ENCODE measurements at regions not wholly inside any gene's neighbourhood (a gene's known extent, or its start where the extent isn't known, plus 50 kb on each side); places are given as distances from the start of the nearest gene placed in this dataset.
A peak's percentile ranks its signal among the peaks of the same experiment; 100 is the strongest.

DNA sequence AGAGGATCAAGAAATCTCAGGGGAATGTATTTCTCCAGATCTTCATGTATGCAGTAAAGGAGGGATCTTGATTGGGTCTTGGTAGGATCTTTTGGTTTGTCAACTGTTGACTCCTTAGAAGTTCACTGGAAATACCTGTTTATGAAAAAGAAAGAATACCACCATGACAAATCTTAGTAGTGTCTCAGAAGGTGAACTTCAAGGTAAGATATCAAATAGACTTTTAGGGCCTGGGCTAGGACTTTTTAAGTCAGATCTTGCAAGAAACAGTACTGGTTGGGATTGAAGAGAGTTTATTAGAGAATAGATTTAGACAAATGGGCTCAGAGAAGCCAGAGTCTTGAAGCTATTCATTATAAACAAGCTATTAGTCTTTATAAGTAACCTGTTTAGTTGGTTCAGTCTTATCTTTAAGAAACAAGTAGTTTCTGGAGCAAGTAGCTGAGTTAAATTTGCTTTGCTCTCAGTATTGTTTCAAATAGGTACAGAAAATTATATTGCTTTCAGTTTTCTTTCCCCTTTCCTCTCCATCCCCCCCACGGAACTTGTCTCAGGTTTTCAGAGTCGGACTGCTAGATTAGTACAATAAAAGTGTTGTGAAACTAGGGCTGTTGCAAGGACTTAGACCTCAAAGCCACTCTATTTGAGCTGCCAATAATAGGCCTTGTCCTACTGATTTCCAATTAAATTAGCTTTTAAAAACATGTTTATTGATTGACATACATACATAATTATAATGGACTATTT, 529.1 kb upstream of the CITED2 start:
- no peak overlapping the region for H2AFZ ChIP-seq (replicated peaks)
- no peak overlapping the region for H3K4me2 ChIP-seq
- H3F3A ChIP-seq (ENCODE audit: low read depth): no peaks in the 10 kb centered on the region
- no peak overlapping the region for H3K4me3 Mint-ChIP-seq
- H3K9me3 ChIP-seq (ENCODE audit: low read depth): no peaks in the 10 kb centered on the region
- H3K4me3 ChIP-seq: no peak overlapping the region
- no peaks in the 10 kb centered on the region for H3K27me3 ChIP-seq
- H3K36me3 Mint-ChIP-seq: peaks cover 8% of the 10 kb centered on the region
- peaks cover 29% of the 10 kb centered on the region for H3K4me1 ChIP-seq
- no peaks in the 10 kb centered on the region for H4K20me1 ChIP-seq (ENCODE audit: low read depth)
- H3K9me3 Mint-ChIP-seq: peaks cover 32% of the 10 kb centered on the region
- H3K9ac ChIP-seq: no peak overlapping the region
- H3K27ac Mint-ChIP-seq: no peak overlapping the region
- no peaks in the 10 kb centered on the region for H3K79me2 ChIP-seq (ENCODE audit: low read depth)
- H3K27me3 Mint-ChIP-seq (ENCODE audit: insufficient read depth, low read depth): peaks cover 2% of the 10 kb centered on the region
- peaks cover 42% of the 10 kb centered on the region for H3K4me1 Mint-ChIP-seq
- TF ChIP-seq EZH2phosphoT487 (IDR thresholded peaks at IDR 0.05) (no peak), EZH2 (IDR thresholded peaks at IDR 0.05) (no peak)
- TF ChIP-seq, protein P1, sequence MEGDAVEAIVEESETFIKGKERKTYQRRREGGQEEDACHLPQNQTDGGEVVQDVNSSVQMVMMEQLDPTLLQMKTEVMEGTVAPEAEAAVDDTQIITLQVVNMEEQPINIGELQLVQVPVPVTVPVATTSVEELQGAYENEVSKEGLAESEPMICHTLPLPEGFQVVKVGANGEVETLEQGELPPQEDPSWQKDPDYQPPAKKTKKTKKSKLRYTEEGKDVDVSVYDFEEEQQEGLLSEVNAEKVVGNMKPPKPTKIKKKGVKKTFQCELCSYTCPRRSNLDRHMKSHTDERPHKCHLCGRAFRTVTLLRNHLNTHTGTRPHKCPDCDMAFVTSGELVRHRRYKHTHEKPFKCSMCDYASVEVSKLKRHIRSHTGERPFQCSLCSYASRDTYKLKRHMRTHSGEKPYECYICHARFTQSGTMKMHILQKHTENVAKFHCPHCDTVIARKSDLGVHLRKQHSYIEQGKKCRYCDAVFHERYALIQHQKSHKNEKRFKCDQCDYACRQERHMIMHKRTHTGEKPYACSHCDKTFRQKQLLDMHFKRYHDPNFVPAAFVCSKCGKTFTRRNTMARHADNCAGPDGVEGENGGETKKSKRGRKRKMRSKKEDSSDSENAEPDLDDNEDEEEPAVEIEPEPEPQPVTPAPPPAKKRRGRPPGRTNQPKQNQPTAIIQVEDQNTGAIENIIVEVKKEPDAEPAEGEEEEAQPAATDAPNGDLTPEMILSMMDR (IDR thresholded peaks at IDR 0.05): no peak
- H3K27ac ChIP-seq: no peak overlapping the region
- no peak for DNase-seq (ENCODE audit: low spot score)
- H3K36me3 ChIP-seq: no peaks in the 10 kb centered on the region

GRCh38 chr6:139895205-139895793, 520.9 kb upstream of the CITED2 start:
- TF ChIP-seq, protein P1 (IDR thresholded peaks at IDR 0.05): peak; percentile 5
- TF ChIP-seq EZH2 (IDR thresholded peaks at IDR 0.05): no peak
- Histone ChIP-seq H3K4me3 (no peak overlapping the region), H3K36me3 (no peaks in the 10 kb centered on the region), H3K27me3 (no peaks in the 10 kb centered on the region), H4K20me1 (ENCODE audit: low read depth) (no peaks in the 10 kb centered on the region), H3K27ac (no peak overlapping the region), H2AFZ (replicated peaks) (no peak overlapping the region), H3K9me3 (ENCODE audit: low read depth) (no peaks in the 10 kb centered on the region), H3K4me1 (no peaks in the 10 kb centered on the region), H3K79me2 (ENCODE audit: low read depth) (no peaks in the 10 kb centered on the region), H3F3A (ENCODE audit: low read depth) (no peaks in the 10 kb centered on the region), H3K4me2 (no peak overlapping the region), H3K9ac (no peak overlapping the region)
- DNase-seq (ENCODE audit: low spot score): no peak
- Mint-ChIP-seq H3K4me1 (no peaks in the 10 kb centered on the region), H3K27me3 (ENCODE audit: insufficient read depth, low read depth) (no peaks in the 10 kb centered on the region), H3K27ac (peak overlapping the region; percentile 58), H3K36me3 (peaks cover 9% of the 10 kb centered on the region), H3K4me3 (no peak overlapping the region), H3K9me3 (peaks cover 30% of the 10 kb centered on the region)

DNA sequence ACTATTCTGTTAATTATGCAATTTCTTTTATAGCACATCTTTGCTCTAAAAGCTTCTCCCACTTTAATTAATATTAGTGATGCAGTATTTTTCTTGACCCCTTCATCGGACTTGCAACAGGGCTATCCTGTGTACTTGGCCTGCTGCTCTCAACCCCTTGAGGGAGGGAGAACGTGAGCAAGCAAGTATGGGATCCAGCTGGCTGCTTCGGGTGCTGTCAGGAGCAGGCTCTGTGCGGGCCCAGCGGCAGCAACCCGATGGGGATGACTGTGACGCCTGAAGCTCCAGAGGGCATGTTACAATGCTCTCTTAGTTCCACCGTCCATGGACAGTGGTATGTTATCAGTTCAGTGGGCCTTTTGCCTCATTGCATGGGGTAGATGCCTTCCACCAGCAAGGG, 519.8 kb upstream of the CITED2 start:
- H3K27ac ChIP-seq: no peak overlapping the region
- peaks cover 26% of the 10 kb centered on the region for H3K9me3 Mint-ChIP-seq
- H3F3A ChIP-seq (ENCODE audit: low read depth): peaks cover 9% of the 10 kb centered on the region
- H3K4me3 ChIP-seq: no peak overlapping the region
- H2AFZ ChIP-seq (replicated peaks): no peak overlapping the region
- no peaks in the 10 kb centered on the region for H3K79me2 ChIP-seq (ENCODE audit: low read depth)
- H3K27me3 ChIP-seq: no peaks in the 10 kb centered on the region
- TF ChIP-seq, protein P1 (IDR thresholded peaks at IDR 0.05): no peak
- TF ChIP-seq EZH2 (IDR thresholded peaks at IDR 0.05) (no peak), EZH2phosphoT487 (IDR thresholded peaks at IDR 0.05) (no peak)
- H3K4me3 Mint-ChIP-seq: no peak overlapping the region
- peaks cover 10% of the 10 kb centered on the region for H3K4me1 Mint-ChIP-seq
- H3K36me3 ChIP-seq: no peaks in the 10 kb centered on the region
- H3K27me3 Mint-ChIP-seq (ENCODE audit: insufficient read depth, low read depth): no peaks in the 10 kb centered on the region
- peak overlapping the region; percentile 57 for H3K27ac Mint-ChIP-seq
- H3K36me3 Mint-ChIP-seq: peaks cover 9% of the 10 kb centered on the region
- no peak for DNase-seq (ENCODE audit: low spot score)
- H4K20me1 ChIP-seq (ENCODE audit: low read depth): no peaks in the 10 kb centered on the region
- H3K4me1 ChIP-seq: peaks cover 10% of the 10 kb centered on the region
- no peak overlapping the region for H3K9ac ChIP-seq
- no peak overlapping the region for H3K4me2 ChIP-seq
- no peaks in the 10 kb centered on the region for H3K9me3 ChIP-seq (ENCODE audit: low read depth)
